Esophagus squamous epithelium (tissue), 4 donors: ENCODE measurements at regions not wholly inside any gene's neighbourhood (a gene's known extent, or its start where the extent isn't known, plus 50 kb on each side); places are given as distances from the start of the nearest gene placed in this dataset.

ENCODE experiments used
- POLR2A ChIP-seq, 4 donors: fragments of 450-650 bp; IDR thresholded peaks; one replicate each; pipeline ENCODE4 v1.6.1; 2017; ENCODE audit warnings: antibody characterized with exemption in 4 of 4, mild to moderate bottlenecking in 4 of 4, moderate library complexity in 3 of 4
- TF ChIP-seq, protein P1 (sequence below), 6 experiments: fragments of 450-650 bp in 4 of 6; fragments of 200-600 bp in 2 of 6; sonication (generic) in 2 of 6; IDR thresholded peaks; one replicate each; pipeline ENCODE4 v1.5.1; 2016 to 2019; ENCODE audit warnings: antibody characterized with exemption in 6 of 6, mild to moderate bottlenecking in 4 of 6, moderate library complexity in 4 of 6

GRCh38 chr9:80294955-80295354 lies 723.2 kb downstream of the TLE4 start:
- TF ChIP-seq, protein P1, sequence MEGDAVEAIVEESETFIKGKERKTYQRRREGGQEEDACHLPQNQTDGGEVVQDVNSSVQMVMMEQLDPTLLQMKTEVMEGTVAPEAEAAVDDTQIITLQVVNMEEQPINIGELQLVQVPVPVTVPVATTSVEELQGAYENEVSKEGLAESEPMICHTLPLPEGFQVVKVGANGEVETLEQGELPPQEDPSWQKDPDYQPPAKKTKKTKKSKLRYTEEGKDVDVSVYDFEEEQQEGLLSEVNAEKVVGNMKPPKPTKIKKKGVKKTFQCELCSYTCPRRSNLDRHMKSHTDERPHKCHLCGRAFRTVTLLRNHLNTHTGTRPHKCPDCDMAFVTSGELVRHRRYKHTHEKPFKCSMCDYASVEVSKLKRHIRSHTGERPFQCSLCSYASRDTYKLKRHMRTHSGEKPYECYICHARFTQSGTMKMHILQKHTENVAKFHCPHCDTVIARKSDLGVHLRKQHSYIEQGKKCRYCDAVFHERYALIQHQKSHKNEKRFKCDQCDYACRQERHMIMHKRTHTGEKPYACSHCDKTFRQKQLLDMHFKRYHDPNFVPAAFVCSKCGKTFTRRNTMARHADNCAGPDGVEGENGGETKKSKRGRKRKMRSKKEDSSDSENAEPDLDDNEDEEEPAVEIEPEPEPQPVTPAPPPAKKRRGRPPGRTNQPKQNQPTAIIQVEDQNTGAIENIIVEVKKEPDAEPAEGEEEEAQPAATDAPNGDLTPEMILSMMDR (IDR thresholded peaks at IDR 0.05) = no peak
- no peak for TF ChIP-seq POLR2A (IDR thresholded peaks at IDR 0.05)
